HCT116 (cell line): ENCODE measurements at regions not wholly inside any gene's neighbourhood (a gene's known extent, or its start where the extent isn't known, plus 50 kb on each side); places are given as distances from the start of the nearest gene placed in this dataset.
"Not testable (repeated sequence)": the region's sequence is repeated elsewhere in the genome, so short reads cannot be mapped to it uniquely, and the experiment has no call there.

Experiments
- ATAC-seq: fragments of 200-7000 bp; cut with Tn5 transposase; 2 replicates; pipeline ENCODE4 v1.9.1; 2020; ENCODE audit warnings: mild to moderate bottlenecking, moderate library complexity
- BruUV-seq: library from RNA; stranded (reverse); fragments of 400-500 nt; replicated peaks from 2 replicates; lab custom pipeline; 2021; lab: Mats Ljungman, UMichigan
- CTCF ChIA-PET: fragments of 300-600 bp; sonication (Branson Sonifier 250); formaldehyde crosslinking; loops from one replicate; lab custom pipeline; 2021; ENCODE audit warnings: antibody characterized with exemption; lab: Charles Lee
- POLR2A ChIA-PET: fragments of 300-600, 350-600 bp; sonication (Branson Sonifier 250); formaldehyde crosslinking; loops from one replicate; lab custom pipeline; 2021; ENCODE audit warnings: antibody characterized with exemption; lab: Charles Lee
- RAD21 ChIA-PET, 2 experiments: fragments of 300-600 bp; sonication (Branson Sonifier 250); formaldehyde crosslinking; loops; one replicate each; lab custom pipeline; 2023; ENCODE audit warnings: low total read pairs in 2 of 2; ENCODE audit not compliant: uncharacterized antibody in 2 of 2, unreplicated experiment in 2 of 2, low non-redundant PET in 1 of 2; lab: Charles Lee
- DNase-seq: peaks from one replicate; pipeline ENCODE4 v3.0.0-alpha.2; 2010; ENCODE audit warnings: low read depth, low spot score
- H2AFZ ChIP-seq: fragments of 200-600 bp; shearing (Covaris generic), sonication (generic); 2 replicates; pipeline ENCODE4 v1.6.1; 2017; ENCODE audit warnings: low read depth, mixed run types, mixed read lengths, antibody characterized with exemption, low read length; ENCODE audit not compliant: poor library complexity, severe bottlenecking
- H3K27ac ChIP-seq: 2 replicates; pipeline ENCODE4 v1.5.1; 2012; ENCODE audit warnings: low read depth, low read length
- H3K27me3 ChIP-seq: fragments of 200-600 bp; sonication (generic); 2 replicates; pipeline ENCODE4 v1.6.1; 2016; ENCODE audit warnings: mixed run types, low read length, mixed read lengths; ENCODE audit not compliant: insufficient read depth
- H3K36me3 ChIP-seq, 2 experiments: fragments of 200-500 bp in 1 of 2; fragments of 200-600 bp in 1 of 2; sonication (Bioruptor generic) in 1 of 2; sonication (generic) in 1 of 2; 2 replicates each; pipeline versions ENCODE4 v1.5.1 to v1.6.1; 2014 to 2016; ENCODE audit warnings: low read length in 2 of 2, inconsistent platforms in 1 of 2, mixed read lengths in 1 of 2, mixed run types in 1 of 2; ENCODE audit not compliant: insufficient read depth in 2 of 2, control insufficient read depth in 1 of 2
- H3K4me1 ChIP-seq, 2 experiments: fragments of 200-600 bp in 1 of 2; sonication (generic) in 1 of 2; 2 replicates each; pipeline versions ENCODE4 v1.5.1 to v1.6.1; 2012 to 2017; ENCODE audit warnings: low read length in 2 of 2, inconsistent platforms in 1 of 2, mild to moderate bottlenecking in 1 of 2, mixed read lengths in 1 of 2, mixed run types in 1 of 2, moderate library complexity in 1 of 2; ENCODE audit not compliant: insufficient read depth in 2 of 2, control insufficient read depth in 1 of 2
- H3K4me2 ChIP-seq: fragments of 200-600 bp; sonication (generic); 2 replicates; pipeline ENCODE4 v1.6.1; 2017; ENCODE audit warnings: mixed run types, low read length, mixed read lengths
- H3K4me3 ChIP-seq, 2 experiments: fragments of 200-600 bp in 1 of 2; sonication (generic) in 1 of 2; replicated peaks in 1 of 2; 2 replicates each; pipeline ENCODE4 v1.5.1; 2011 to 2016; ENCODE audit warnings: low read length in 2 of 2, control low read depth in 1 of 2, low read depth in 1 of 2, mild to moderate bottlenecking in 1 of 2, mixed read lengths in 1 of 2, mixed run types in 1 of 2
- H3K79me2 ChIP-seq: fragments of 200-600 bp; sonication (generic); 2 replicates; pipeline ENCODE4 v1.6.1; 2017; ENCODE audit warnings: mild to moderate bottlenecking, mixed run types, low read length, moderate library complexity, mixed read lengths; ENCODE audit not compliant: insufficient read depth
- H3K9ac ChIP-seq: fragments of 200-600 bp; sonication (generic); 2 replicates; pipeline ENCODE4 v1.6.1; 2016; ENCODE audit warnings: low read length, mixed read lengths
- H3K9me2 ChIP-seq: fragments of 200-600 bp; sonication (generic), shearing (Covaris generic); 2 replicates; pipeline ENCODE4 v1.6.1; 2017; ENCODE audit warnings: mixed run types, mild to moderate bottlenecking, moderate library complexity; ENCODE audit not compliant: insufficient read depth
- H3K9me3 ChIP-seq, 2 experiments: fragments of 200-500 bp in 1 of 2; fragments of 200-600 bp in 1 of 2; sonication (Bioruptor generic) in 1 of 2; sonication (generic) in 1 of 2; 2 replicates each; pipeline ENCODE4 v1.6.1; 2014 to 2017; ENCODE audit warnings: low read length in 2 of 2, mixed read lengths in 2 of 2, inconsistent platforms in 1 of 2, low read depth in 1 of 2, mild to moderate bottlenecking in 1 of 2, mixed run types in 1 of 2, moderate library complexity in 1 of 2; ENCODE audit not compliant: control insufficient read depth in 1 of 2, insufficient read depth in 1 of 2
- H4K20me1 ChIP-seq: fragments of 200-600 bp; sonication (generic), shearing (Covaris generic); 2 replicates; pipeline ENCODE4 v1.6.1; 2017; ENCODE audit warnings: mixed run types, mild to moderate bottlenecking, moderate library complexity; ENCODE audit not compliant: insufficient read depth
- CTCF ChIP-seq, 3 experiments: fragments of 200-600 bp in 1 of 3; sonication (generic) in 1 of 3; IDR thresholded peaks in 2 of 3; conservative IDR thresholded peaks in 1 of 3; 2 replicates each; pipeline ENCODE4 v1.5.1; 2012 to 2017; ENCODE audit warnings: low read depth in 2 of 3, low read length in 2 of 3, antibody characterized with exemption in 1 of 3, borderline replicate concordance in 1 of 3, control low read depth in 1 of 3, mild to moderate bottlenecking in 1 of 3, mixed read lengths in 1 of 3, mixed run types in 1 of 3, moderate library complexity in 1 of 3; ENCODE audit not compliant: insufficient read depth in 1 of 3
- EGR1 ChIP-seq: IDR thresholded peaks from 2 replicates; pipeline ENCODE4 v1.6.1; 2012; ENCODE audit warnings: low read depth
- EZH2phosphoT487 ChIP-seq: fragments of 200-600 bp; IDR thresholded peaks from 2 replicates; pipeline ENCODE4 v1.6.1; 2018; ENCODE audit warnings: antibody characterized with exemption, borderline replicate concordance
- RAD21 ChIP-seq: IDR thresholded peaks from 2 replicates; pipeline ENCODE4 v1.6.1; 2012; ENCODE audit warnings: low read depth, mild to moderate bottlenecking
- SRF ChIP-seq: IDR thresholded peaks from 2 replicates; pipeline ENCODE4 v1.6.1; 2012; ENCODE audit warnings: low read depth
- ZBTB33 ChIP-seq: IDR thresholded peaks from 2 replicates; pipeline ENCODE4 v1.6.1; 2011; ENCODE audit warnings: mild to moderate bottlenecking, low read length, moderate library complexity; ENCODE audit not compliant: insufficient replicate concordance; ENCODE audit errors: extremely low read depth
- ZNF274 ChIP-seq: fragments of 200-500 bp; sonication (Bioruptor generic); IDR thresholded peaks from 2 replicates; pipeline ENCODE4 v1.6.1; 2014; ENCODE audit warnings: mild to moderate bottlenecking, low read depth, low read length, inconsistent platforms
- intact Hi-C: fragments of 100-400 bp; cut with micrococcal nuclease; formaldehyde crosslinking; loops from 2 replicates; pipeline ENCODE4 v1.10.0; 2022

- CTCF ChIA-PET, RAD21 ChIA-PET, ATAC-seq: not testable (repeated sequence)
These were observed 214.6 kb downstream of the TMEM121 start for GRCh38 chr14:105740961-105741360.

GRCh38 chr14:105741707-105742530, 215.5 kb downstream of the TMEM121 start:
- H3K27me3 ChIP-seq, POLR2A ChIA-PET, RAD21 ChIA-PET, H3K9ac ChIP-seq, H3K36me3 ChIP-seq, DNase-seq, H4K20me1 ChIP-seq, H3K4me3 ChIP-seq, ATAC-seq, BruUV-seq, H3K9me2 ChIP-seq, intact Hi-C loops, H2AFZ ChIP-seq, H3K4me2 ChIP-seq, CTCF ChIA-PET, H3K9me3 ChIP-seq, H3K79me2 ChIP-seq, H3K4me1 ChIP-seq, H3K27ac ChIP-seq: not testable (repeated sequence)

More at GRCh38 chr14:105740961-105741360, 214.6 kb downstream of the TMEM121 start:
- H3K4me1 ChIP-seq, intact Hi-C loops, H3K9ac ChIP-seq, H2AFZ ChIP-seq, DNase-seq, H3K9me2 ChIP-seq, H3K9me3 ChIP-seq, H3K27ac ChIP-seq, POLR2A ChIA-PET, H4K20me1 ChIP-seq, BruUV-seq, H3K79me2 ChIP-seq, H3K27me3 ChIP-seq, H3K36me3 ChIP-seq, H3K4me2 ChIP-seq, H3K4me3 ChIP-seq: not testable (repeated sequence)

- H3K9me3 ChIP-seq, result no peaks in the 10 kb centered on the region
- no peaks in the 10 kb centered on the region for H3K9me2 ChIP-seq
- H4K20me1 ChIP-seq, result no peaks in the 10 kb centered on the region
- no peaks in the 10 kb centered on the region for H3K4me1 ChIP-seq
- no peak overlapping the region for H3K27ac ChIP-seq
- H2AFZ ChIP-seq, result no peak overlapping the region
- no peaks in the 10 kb centered on the region for H3K79me2 ChIP-seq
- no peak overlapping the region for H3K9ac ChIP-seq
- no peak for ATAC-seq
- no peaks in the 10 kb centered on the region for H3K36me3 ChIP-seq
- no TSS peak for BruUV-seq
- no peak overlapping the region for H3K4me3 ChIP-seq
- H3K27me3 ChIP-seq, result peaks cover 6% of the 10 kb centered on the region; the same call in 1 of the 2 replicates
- no peak for DNase-seq
- H3K4me2 ChIP-seq, result no peak overlapping the region
- ChIA-PET POLR2A (no interaction called here), RAD21 (interaction anchor here in 1 of 2 experiments (0.6 kb wide), 1 partner anchor 251 kb away, joined by 5 read pairs; no protein-coding TSS in a partner anchor), CTCF (no interaction called here)
- intact Hi-C loops, result no loop called here
- no peak for TF ChIP-seq CTCF (IDR thresholded peaks at IDR 0.05 in 2 of 3, conservative IDR thresholded peaks at IDR 0.05 in 1 of 3; ENCODE audit: borderline replicate concordance in 1 of 3, insufficient read depth in 1 of 3, low read depth in 2 of 3, low read length in 2 of 3)
- TF ChIP-seq ZNF274, result no peak
- TF ChIP-seq EZH2phosphoT487, result no peak
- no peak for TF ChIP-seq SRF
- TF ChIP-seq ZBTB33, result no peak
- TF ChIP-seq RAD21, result no peak
- no peak for TF ChIP-seq EGR1
These were observed 216.1 kb downstream of the TMEM121 start for GRCh38 chr14:105742531-105742848.
